ENCODE measurements at regions not wholly inside any gene's neighbourhood (a gene's known extent, or its start where the extent isn't known, plus 50 kb on each side); places are given as distances from the start of the nearest gene placed in this dataset.
"Not testable (repeated sequence)": the region's sequence is repeated elsewhere in the genome, so short reads cannot be mapped to it uniquely, and the experiment has no call there.

- DNase-seq (ENCODE audit: low read depth) = no peak
Measured at GRCh38 chr5:136743052-136743451, 377.7 kb upstream of the TRPC7 start.

- DNase-seq (ENCODE audit: low read depth) = no peak
Measured at GRCh38 chr5:136740228-136740627, 374.9 kb upstream of the TRPC7 start.

- not testable (repeated sequence) for DNase-seq (ENCODE audit: low read depth)
Measured at GRCh38 chr5:136739271-136739670, 373.9 kb upstream of the TRPC7 start.

DNA sequence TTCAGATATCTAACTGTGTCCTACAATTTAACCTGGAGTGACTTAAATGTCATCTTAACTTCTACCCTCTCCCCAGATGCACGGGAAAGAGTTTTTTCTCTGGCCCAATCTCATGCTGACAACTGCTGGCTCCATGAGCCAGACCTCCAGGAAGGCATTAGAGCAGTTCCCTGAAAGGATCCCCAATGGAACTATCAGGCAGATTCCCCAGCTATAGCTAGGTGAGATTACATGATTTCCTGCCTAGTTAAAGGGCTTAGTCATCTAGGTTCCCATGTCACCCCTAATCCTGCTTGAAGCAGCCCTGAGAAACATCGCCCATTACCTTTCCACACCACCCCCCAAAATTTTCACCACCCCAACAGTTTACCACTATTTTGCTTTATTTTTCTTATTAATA lies 373.5 kb upstream of the TRPC7 start:
- DNase-seq (ENCODE audit: low read depth) = no peak

DNA sequence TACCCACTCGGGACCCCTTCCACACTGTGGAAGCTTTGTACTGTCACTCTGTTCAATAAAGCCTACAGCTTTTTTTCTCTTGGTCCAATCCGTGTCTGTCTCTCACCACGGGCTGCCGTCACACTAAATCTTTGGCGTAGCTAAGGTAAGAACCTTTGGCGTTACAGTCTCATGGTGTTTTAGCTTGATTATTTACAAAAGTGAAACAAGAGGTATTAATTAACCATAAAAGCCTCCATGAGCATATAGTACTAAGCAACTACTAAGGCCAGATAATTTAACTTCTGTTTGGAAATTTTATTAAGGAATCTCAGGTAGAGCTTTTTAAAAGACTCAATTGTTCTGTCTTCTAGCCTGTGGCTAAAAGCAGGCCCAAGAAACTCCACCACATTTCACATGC lies 370.7 kb upstream of the TRPC7 start:
- no peak for DNase-seq (ENCODE audit: low read depth)

- not testable (repeated sequence) for DNase-seq (ENCODE audit: low read depth)
Measured at GRCh38 chr5:136735611-136736010, 370.3 kb upstream of the TRPC7 start.

GRCh38 chr5:136734628-136735027 lies 369.3 kb upstream of the TRPC7 start:
- DNase-seq (ENCODE audit: low read depth) = no peak

DNA sequence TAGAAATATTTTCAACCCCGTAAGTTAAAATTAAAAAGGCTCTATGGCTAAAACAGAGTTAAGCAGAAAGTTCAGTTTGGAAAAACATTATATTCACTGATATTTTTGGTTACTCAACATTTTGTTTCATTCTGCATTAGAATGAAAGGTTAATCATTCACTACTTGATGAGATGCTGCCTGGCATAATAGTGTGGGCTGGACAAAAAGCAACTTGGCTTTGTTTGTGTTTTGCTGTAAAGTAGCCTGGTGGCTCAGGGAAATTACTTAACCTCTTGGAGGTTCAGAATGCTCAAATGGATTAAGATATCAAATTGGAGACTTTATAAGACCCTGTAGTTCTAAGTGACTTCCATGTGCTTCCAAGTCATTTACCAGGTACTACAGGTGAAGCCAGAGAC lies 367.4 kb upstream of the TRPC7 start:
- no peak for DNase-seq (ENCODE audit: low read depth)

GRCh38 chr5:136731241-136731900 lies 366.0 kb upstream of the TRPC7 start:
- DNase-seq (ENCODE audit: low read depth) = no peak

DNA sequence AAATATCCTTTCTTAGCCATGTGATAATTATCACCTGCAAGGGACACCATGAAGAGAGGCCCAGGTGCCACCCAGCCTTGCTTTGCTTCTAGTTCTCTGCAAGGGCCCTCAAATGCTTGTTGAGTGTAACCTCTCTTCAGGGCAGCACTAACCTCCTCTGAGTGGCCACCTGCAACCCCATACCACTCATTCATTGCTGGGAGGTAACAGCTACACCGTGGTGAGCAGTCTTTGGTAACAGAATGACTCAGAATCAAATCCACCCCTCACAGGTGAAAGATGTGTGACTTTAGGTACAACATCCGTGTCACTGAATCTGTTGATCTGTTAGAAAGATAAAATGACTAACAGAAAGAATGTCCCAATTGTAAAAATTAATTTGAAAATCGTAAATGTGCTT lies 365.1 kb upstream of the TRPC7 start:
- DNase-seq (ENCODE audit: low read depth) = no peak

DNA sequence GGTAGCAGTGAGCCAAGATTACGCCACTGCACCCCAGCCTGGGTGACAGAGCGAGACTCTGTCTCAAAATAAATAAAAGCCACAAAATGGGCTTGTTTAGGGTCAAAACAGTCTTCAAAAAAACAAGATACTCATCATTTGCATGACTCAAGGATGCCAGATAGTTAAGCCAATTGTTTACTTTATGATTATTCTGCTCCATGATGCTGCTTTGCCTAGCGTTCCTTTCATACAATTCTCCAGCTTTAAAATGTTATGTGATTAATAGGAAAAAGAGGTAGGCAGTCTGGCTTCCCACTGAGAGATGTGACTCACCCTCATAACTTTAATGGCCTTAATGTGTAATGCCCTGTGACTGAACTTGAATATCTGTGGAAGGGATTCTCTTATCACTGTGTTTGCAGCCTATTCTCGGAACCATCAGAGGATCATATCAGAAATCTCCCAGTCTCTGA lies 364.6 kb upstream of the TRPC7 start:
- DNase-seq (ENCODE audit: low read depth) = peak; percentile 67

DNA sequence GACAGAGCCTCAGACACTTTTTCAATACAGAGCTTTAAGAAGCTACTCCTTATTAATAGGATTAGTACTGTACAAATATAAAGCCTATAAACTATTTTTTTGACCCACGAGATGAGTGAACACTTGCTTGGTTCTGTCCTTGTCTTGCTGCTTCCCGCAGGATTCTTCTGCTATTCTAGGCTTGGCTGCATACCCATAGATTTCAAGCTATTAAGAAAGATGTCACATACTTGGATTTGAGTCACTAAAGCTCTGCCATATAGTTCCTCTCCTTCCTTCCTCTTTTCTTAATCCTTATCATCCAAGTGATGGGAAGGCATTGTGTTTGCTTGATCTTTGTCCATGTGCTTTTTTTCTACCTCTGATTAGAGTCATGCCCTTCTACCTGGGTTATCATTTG lies 361.2 kb upstream of the TRPC7 start:
- DNase-seq (ENCODE audit: low read depth) = no peak

GRCh38 chr5:136724161-136724560 lies 358.8 kb upstream of the TRPC7 start:
- no peak for DNase-seq (ENCODE audit: low read depth)

GRCh38 chr5:136722581-136722980 lies 357.2 kb upstream of the TRPC7 start:
- DNase-seq (ENCODE audit: low read depth) = no peak

- no peak for DNase-seq (ENCODE audit: low read depth)
Measured at GRCh38 chr5:136722086-136722485, 356.7 kb upstream of the TRPC7 start.

- DNase-seq (ENCODE audit: low read depth) = no peak
Measured at GRCh38 chr5:136720674-136721073, 355.3 kb upstream of the TRPC7 start.

DNA sequence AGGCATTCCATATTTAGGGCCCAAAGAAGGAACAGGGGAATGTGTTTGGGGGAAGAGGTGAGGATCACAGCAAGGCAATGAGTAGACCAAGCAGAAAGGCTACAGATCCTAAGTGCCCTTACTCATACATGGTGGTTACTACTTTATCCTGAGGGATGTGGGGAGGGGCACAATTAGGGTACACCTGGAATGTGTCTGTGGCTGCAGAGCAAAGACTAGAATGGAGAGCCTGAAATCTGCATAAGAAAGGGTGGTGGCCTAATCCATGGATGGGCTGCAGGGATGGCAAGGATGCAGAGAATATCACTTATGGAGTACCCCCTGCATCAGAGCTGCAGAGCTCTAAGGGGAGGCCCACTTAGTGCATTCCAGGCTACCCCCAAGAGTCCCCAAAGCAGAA lies 352.6 kb upstream of the TRPC7 start:
- no peak for DNase-seq (ENCODE audit: low read depth)

DNA sequence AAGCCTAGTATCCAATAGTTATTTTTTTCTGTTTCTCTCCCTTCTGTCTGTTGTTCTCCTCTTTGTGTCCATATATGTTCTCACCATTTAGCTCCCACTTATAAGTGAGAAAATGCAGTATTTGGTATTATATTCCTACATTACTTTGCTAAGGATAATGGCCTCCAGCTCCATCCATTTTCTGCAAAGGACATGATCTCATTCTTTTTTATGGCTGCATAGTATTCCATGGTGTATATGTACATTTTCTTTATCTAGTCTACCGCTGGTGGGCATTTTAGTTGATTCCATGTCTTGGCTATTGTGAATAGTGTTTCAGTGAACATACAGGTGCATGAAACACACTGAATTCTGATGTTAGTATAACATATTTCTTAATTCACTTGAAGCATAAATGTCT lies 348.9 kb upstream of the TRPC7 start:
- no peak for DNase-seq (ENCODE audit: low read depth)

- no peak for DNase-seq (ENCODE audit: low read depth)
Measured at GRCh38 chr5:136712628-136713027, 347.3 kb upstream of the TRPC7 start.

DNA sequence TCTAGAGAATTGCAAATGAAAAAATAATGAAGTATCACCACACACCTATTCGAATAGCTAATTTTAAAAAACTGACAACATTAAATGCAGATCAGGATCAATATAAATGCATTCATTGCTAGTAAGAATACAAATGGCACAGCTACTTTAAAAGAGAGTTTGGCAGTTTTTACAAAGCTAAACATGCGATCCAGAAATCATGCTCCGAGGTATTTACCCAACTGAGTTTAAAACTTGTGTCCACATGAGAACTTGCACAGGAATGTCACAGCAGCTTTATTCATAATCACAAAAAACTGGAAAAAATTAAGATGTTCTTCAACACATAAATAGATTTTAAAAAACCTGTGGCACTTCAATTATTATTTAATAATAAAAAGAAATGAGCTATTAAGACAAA lies 345.5 kb upstream of the TRPC7 start:
- no peak for DNase-seq (ENCODE audit: low read depth)

DNA sequence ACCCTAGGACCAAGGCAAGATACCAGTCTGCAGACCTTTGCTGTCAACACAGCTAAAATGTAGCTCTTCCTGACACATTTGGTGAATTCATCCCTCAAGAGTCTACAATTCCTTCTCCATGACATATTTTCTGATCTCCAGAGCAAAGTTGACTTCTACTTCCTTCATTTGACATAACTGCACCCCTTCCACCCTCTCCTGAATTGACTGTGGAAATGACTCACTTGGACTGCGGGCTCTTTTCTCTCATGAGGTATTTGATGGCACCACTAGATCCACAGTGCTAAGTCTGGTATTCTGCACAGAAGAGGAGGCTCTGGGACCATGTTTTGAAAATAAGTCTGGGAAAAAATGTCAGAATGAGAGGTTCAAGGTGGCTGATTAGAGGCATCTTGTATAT lies 338.4 kb upstream of the TRPC7 start:
- DNase-seq (ENCODE audit: low read depth) = peak; percentile 13

- no peak for DNase-seq (ENCODE audit: low read depth)
Measured at GRCh38 chr5:136703036-136703435, 337.7 kb upstream of the TRPC7 start.

DNA sequence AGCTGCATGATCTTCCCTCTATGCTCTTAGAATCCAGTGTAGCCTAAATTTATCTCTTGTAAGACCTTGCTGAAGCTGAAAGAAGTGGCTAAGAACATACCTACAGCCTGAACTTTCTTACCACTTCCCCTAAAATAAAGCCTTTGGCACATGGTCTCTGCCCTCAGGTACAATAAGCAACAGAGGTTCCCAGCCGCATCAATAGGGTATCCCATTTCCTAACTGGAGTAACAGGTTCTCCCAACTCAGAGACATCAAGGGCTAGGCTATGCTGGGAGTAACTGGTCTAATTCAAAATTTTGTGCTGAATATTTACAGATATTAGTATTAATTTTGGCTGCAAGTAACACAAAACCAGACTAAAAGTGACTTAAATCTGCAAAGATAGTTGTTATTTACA lies 335.8 kb upstream of the TRPC7 start:
- DNase-seq (ENCODE audit: low read depth) = no peak

- DNase-seq (ENCODE audit: low read depth) = no peak
Measured at GRCh38 chr5:136699651-136700050, 334.3 kb upstream of the TRPC7 start.

All from HT1080 (cell line).